ENCODE measurements at regions not wholly inside any gene's neighbourhood (a gene's known extent, or its start where the extent isn't known, plus 50 kb on each side); places are given as distances from the start of the nearest gene placed in this dataset.

DNA sequence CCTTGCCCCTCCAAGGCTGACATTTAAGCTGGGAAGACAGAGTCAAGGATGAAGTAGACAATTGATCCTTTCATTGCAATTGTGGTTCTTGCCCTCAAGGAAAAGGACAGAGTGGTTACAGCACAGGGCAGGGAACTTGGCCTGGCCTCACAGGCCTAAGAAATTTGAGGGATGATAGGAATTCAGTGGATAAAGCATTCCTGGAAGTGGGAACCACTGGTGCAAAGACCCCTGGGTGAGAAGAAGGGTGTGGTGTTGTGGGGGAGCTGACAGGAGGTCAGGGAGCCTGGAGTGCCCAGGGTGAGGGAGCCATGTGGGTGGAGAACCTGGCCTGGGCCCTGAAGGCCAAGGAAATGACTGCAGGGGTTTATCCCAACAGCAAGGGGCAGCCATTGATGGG, 287.4 kb downstream of the UACA start:
- TF ChIP-seq TEAD4 (IDR thresholded peaks at IDR 0.05) (peak; percentile 76), FOXM1 (IDR thresholded peaks at IDR 0.05; ENCODE audit: borderline replicate concordance, low read depth) (peak; percentile 58; the same call in 1 of the 2 replicates), NFIC (IDR thresholded peaks at IDR 0.05) (peak; percentile 61), EGR1 (IDR thresholded peaks at IDR 0.05) (no peak), CREB1 (IDR thresholded peaks at IDR 0.05; ENCODE audit: low read depth) (no peak), RAD21 (IDR thresholded peaks at IDR 0.05; ENCODE audit: low read depth) (no peak), YY1 (IDR thresholded peaks at IDR 0.05; ENCODE audit: low read depth) (no peak), CEBPB (IDR thresholded peaks at IDR 0.05) (no peak), EP300 (IDR thresholded peaks at IDR 0.05; ENCODE audit: borderline replicate concordance) (peak; percentile 78; the same call in 1 of the 2 replicates), TCF12 (IDR thresholded peaks at IDR 0.05; ENCODE audit: low read depth) (peak; percentile 37; the same call in 1 of the 2 replicates), TAF1 (IDR thresholded peaks at IDR 0.05; ENCODE audit: low read depth) (no peak)
- TF ChIP-seq, protein P1, sequence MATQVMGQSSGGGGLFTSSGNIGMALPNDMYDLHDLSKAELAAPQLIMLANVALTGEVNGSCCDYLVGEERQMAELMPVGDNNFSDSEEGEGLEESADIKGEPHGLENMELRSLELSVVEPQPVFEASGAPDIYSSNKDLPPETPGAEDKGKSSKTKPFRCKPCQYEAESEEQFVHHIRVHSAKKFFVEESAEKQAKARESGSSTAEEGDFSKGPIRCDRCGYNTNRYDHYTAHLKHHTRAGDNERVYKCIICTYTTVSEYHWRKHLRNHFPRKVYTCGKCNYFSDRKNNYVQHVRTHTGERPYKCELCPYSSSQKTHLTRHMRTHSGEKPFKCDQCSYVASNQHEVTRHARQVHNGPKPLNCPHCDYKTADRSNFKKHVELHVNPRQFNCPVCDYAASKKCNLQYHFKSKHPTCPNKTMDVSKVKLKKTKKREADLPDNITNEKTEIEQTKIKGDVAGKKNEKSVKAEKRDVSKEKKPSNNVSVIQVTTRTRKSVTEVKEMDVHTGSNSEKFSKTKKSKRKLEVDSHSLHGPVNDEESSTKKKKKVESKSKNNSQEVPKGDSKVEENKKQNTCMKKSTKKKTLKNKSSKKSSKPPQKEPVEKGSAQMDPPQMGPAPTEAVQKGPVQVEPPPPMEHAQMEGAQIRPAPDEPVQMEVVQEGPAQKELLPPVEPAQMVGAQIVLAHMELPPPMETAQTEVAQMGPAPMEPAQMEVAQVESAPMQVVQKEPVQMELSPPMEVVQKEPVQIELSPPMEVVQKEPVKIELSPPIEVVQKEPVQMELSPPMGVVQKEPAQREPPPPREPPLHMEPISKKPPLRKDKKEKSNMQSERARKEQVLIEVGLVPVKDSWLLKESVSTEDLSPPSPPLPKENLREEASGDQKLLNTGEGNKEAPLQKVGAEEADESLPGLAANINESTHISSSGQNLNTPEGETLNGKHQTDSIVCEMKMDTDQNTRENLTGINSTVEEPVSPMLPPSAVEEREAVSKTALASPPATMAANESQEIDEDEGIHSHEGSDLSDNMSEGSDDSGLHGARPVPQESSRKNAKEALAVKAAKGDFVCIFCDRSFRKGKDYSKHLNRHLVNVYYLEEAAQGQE (IDR thresholded peaks at IDR 0.05; ENCODE audit: low read depth): no peak
- TF ChIP-seq, protein P2, sequence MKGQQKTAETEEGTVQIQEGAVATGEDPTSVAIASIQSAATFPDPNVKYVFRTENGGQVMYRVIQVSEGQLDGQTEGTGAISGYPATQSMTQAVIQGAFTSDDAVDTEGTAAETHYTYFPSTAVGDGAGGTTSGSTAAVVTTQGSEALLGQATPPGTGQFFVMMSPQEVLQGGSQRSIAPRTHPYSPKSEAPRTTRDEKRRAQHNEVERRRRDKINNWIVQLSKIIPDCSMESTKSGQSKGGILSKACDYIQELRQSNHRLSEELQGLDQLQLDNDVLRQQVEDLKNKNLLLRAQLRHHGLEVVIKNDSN (IDR thresholded peaks at IDR 0.05): no peak
- TF ChIP-seq, protein P3, sequence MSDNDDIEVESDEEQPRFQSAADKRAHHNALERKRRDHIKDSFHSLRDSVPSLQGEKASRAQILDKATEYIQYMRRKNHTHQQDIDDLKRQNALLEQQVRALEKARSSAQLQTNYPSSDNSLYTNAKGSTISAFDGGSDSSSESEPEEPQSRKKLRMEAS (IDR thresholded peaks at IDR 0.05): 0 out of 2 replicates have a peak, but pooled peaks have one; percentile 12

DNA sequence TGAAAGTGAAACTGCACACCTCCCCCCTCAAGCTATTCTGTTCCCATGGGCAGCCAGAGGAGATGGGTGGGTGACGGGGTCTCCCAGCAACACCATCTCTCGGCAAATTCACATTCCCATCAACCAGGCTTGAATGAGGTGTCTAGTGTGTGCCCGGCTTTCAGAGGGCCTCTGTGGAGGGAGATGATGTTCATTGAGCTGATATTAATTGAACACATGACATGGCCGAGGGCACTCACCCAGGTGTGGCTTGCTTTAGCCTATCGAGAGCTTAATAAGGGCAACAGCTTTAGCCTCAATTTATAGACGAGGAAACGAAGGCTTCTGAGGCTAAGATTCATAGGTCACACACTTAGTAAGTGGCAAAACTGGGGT, 288.0 kb downstream of the UACA start:
- peak; percentile 69; the same call in 1 of the 2 replicates for TF ChIP-seq ZBTB7A (IDR thresholded peaks at IDR 0.05; ENCODE audit: low read depth)
- TF ChIP-seq TCF12 (IDR thresholded peaks at IDR 0.05; ENCODE audit: low read depth): no peak

DNA sequence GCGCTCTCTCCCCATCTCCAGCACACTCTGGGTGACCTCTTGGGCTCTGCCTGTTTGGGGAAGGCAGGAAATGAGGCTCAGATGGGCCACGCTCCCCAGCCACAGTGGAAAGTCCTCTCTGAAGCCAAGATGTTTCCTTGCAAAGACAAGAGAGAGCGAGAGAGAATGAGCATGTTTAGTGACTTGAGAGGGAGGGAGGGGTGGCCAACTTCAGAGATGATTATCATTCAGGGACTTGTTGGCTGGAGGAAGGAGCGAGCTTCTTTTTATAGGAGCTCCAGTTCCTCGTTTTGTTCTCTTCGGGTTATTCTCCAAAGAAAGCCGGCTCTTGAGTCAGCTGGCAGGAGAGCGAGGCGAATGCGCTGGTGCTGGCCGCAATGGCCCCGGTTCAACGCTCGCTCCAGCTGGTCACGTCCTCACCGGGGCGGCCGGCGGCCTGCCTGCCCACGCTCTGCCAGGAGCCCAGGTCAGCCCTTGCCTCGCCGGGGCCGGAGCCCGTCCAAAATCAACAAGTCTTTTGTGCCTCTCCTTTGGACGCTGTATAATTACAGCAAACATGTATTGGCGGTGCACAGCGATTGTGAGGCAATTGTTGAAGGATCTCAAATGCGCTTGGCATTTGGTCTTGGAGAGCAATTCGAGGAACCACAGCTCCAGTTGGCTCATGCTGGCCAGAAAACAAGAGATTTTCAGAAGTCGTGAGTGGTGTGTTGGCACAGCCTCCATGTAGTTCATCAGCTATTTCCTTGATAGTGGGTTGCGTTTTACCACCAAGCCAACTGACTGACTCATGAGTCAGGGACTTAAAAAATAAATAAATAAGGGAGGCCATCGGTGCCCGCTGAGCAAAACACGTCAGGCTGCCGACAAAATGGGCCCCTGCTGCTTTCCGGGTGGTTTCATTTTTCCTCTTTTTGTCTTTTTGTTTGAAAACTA, 288.6 kb downstream of the UACA start:
- TF ChIP-seq TCF12 (IDR thresholded peaks at IDR 0.05; ENCODE audit: low read depth) (peak; percentile 96), CEBPB (IDR thresholded peaks at IDR 0.05) (peak; percentile 50), ZBTB7A (IDR thresholded peaks at IDR 0.05; ENCODE audit: low read depth) (no peak), FOXM1 (IDR thresholded peaks at IDR 0.05; ENCODE audit: borderline replicate concordance, low read depth) (peak; percentile 92), RAD21 (IDR thresholded peaks at IDR 0.05; ENCODE audit: low read depth) (no peak), TAF1 (IDR thresholded peaks at IDR 0.05; ENCODE audit: low read depth) (no peak), TEAD4 (IDR thresholded peaks at IDR 0.05) (peak; percentile 93), CREB1 (IDR thresholded peaks at IDR 0.05; ENCODE audit: low read depth) (peak; percentile 51; the same call in 1 of the 2 replicates), EP300 (IDR thresholded peaks at IDR 0.05; ENCODE audit: borderline replicate concordance) (peak; percentile 94), NFIC (IDR thresholded peaks at IDR 0.05) (peak; percentile 94), EGR1 (IDR thresholded peaks at IDR 0.05) (peak; percentile 87), YY1 (IDR thresholded peaks at IDR 0.05; ENCODE audit: low read depth) (peak; percentile 9; the same call in 1 of the 2 replicates)
- TF ChIP-seq, protein P3 (IDR thresholded peaks at IDR 0.05): peak; percentile 62
- TF ChIP-seq, protein P2 (IDR thresholded peaks at IDR 0.05): 0 out of 2 replicates have a peak, but pooled peaks have one; percentile 19

DNA sequence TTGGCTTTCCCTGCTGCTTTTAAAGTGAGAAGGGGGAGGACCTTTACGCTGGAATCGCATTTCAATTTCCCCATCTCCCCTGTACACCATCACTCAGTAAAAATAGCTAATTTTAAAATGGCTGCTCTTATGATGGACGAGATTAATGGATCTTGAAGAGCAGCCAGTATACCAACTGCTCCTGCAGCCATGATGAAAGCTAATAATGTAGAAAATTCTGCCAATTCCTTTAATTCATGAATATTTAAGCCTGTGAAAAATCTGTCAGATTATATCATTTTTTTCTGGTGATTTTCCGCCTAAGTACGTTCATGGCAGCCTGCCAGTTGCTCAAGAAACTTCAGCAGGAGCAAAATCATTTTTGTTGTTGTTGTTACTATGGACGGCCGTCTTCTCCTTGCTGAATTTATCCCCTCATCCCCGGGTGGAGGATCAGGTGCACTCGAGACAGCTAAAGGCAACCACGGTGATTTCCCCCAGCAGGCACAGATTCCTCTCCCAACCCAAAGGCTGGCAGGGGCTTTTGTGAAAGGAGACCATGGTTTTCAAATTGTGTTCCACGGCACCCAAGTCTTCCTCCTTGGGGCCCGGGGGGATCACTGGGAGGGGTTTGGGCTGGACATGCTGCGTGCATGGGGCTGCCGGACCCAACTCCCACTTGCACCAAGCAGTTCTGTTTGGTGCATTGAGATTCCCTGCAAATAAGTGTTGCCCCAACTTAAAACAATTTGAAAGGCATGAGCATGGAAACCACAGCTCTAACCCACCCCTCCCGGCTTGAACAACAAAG, 289.6 kb downstream of the UACA start:
- TF ChIP-seq ZBTB7A (IDR thresholded peaks at IDR 0.05; ENCODE audit: low read depth): no peak

DNA sequence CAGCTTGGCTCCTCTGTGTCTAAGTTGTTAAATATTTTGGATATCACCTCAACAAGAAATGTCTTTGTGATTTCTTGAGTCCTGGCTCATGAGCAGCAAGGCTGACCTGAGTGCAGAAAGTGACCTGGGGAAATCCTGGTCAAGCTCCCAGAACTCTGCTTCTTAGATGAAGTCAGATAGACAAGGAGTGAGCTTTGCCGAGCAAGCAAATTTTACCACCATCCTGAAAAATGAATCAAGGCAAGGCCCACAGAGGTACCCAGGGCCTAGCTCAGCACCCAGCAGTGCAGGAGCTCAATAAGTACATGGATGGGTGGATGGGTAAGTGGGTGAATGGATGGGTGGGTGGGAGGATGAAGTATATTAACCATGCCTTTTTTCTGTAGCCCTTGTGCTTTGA, 291.8 kb downstream of the UACA start:
- no peak for TF ChIP-seq TCF12 (IDR thresholded peaks at IDR 0.05; ENCODE audit: low read depth)
- TF ChIP-seq TAF1 (IDR thresholded peaks at IDR 0.05; ENCODE audit: low read depth): no peak
- TF ChIP-seq, protein P1 (IDR thresholded peaks at IDR 0.05; ENCODE audit: low read depth): no peak
- TF ChIP-seq NFIC (IDR thresholded peaks at IDR 0.05): no peak
- no peak for TF ChIP-seq EP300 (IDR thresholded peaks at IDR 0.05; ENCODE audit: borderline replicate concordance)
- no peak for TF ChIP-seq EGR1 (IDR thresholded peaks at IDR 0.05)
- TF ChIP-seq FOXM1 (IDR thresholded peaks at IDR 0.05; ENCODE audit: borderline replicate concordance, low read depth): no peak
- no peak for TF ChIP-seq TEAD4 (IDR thresholded peaks at IDR 0.05)
- no peak for TF ChIP-seq ZBTB7A (IDR thresholded peaks at IDR 0.05; ENCODE audit: low read depth)
- TF ChIP-seq, protein P3 (IDR thresholded peaks at IDR 0.05): no peak
- no peak for TF ChIP-seq YY1 (IDR thresholded peaks at IDR 0.05; ENCODE audit: low read depth)
- TF ChIP-seq CREB1 (IDR thresholded peaks at IDR 0.05; ENCODE audit: low read depth): no peak
- no peak for TF ChIP-seq CEBPB (IDR thresholded peaks at IDR 0.05)
- TF ChIP-seq, protein P2 (IDR thresholded peaks at IDR 0.05): no peak
- TF ChIP-seq RAD21 (IDR thresholded peaks at IDR 0.05; ENCODE audit: low read depth): no peak

All from Ishikawa (cell line).